Thyroid gland (tissue), 4 donors: ENCODE measurements at regions not wholly inside any gene's neighbourhood (a gene's known extent, or its start where the extent isn't known, plus 50 kb on each side); places are given as distances from the start of the nearest gene placed in this dataset.

ENCODE experiments used
- DNase-seq, 2 donors: peaks; one replicate each; pipeline ENCODE4 v3.0.0-alpha.2; 2019
- H3K27ac ChIP-seq, 3 donors: fragments of 200-600 bp; sonication (generic); 1 replicate in 2 of 3; 2 replicates in 1 of 3; pipeline ENCODE4 v1.5.1; 2016 to 2019; ENCODE audit warnings: mild to moderate bottlenecking in 1 of 3, moderate library complexity in 1 of 3
- H3K27me3 ChIP-seq: fragments of 200-600 bp; sonication (generic); one replicate; pipeline ENCODE4 v1.5.1; 2019
- H3K36me3 ChIP-seq, 2 donors: fragments of 200-600 bp; sonication (generic); one replicate each; pipeline ENCODE4 v1.5.1; 2016 to 2019
- H3K4me1 ChIP-seq, 2 donors: fragments of 200-600 bp; sonication (generic); one replicate each; pipeline ENCODE4 v1.5.1; 2017 to 2019
- H3K4me3 ChIP-seq, 3 donors: fragments of 200-600 bp; sonication (generic); replicated peaks in 1 of 3; 1 replicate in 2 of 3; 2 replicates in 1 of 3; pipeline ENCODE4 v1.5.1; 2016; ENCODE audit warnings: mild to moderate bottlenecking in 1 of 3
- H3K9me3 ChIP-seq: fragments of 200-600 bp; sonication (generic); one replicate; pipeline ENCODE4 v1.5.1; 2017
- POLR2A ChIP-seq, 2 donors: fragments of 450-650 bp; IDR thresholded peaks; one replicate each; pipeline ENCODE4 v1.6.1; 2017; ENCODE audit warnings: antibody characterized with exemption in 2 of 2, mild to moderate bottlenecking in 2 of 2, moderate library complexity in 1 of 2
- WGBS, 2 donors: methylation state at CpG; one replicate each; pipeline ENCODE4 v1.1.5; 2017; 5-methylcytosine and 5-hydroxymethylcytosine counted together
- intact Hi-C: fragments of 100-400 bp; cut with DNase I; formaldehyde crosslinking; loops from one replicate; pipeline ENCODE4 v1.15.1; 2023
- TF ChIP-seq, protein P1 (sequence below), 6 experiments: fragments of 200-600 bp in 3 of 6; fragments of 450-650 bp in 3 of 6; sonication (generic) in 3 of 6; IDR thresholded peaks; one replicate each; pipeline ENCODE4 v1.5.1; 2016 to 2019; ENCODE audit warnings: antibody characterized with exemption in 6 of 6, mild to moderate bottlenecking in 2 of 6, inconsistent platforms in 1 of 6, moderate library complexity in 1 of 6

DNA sequence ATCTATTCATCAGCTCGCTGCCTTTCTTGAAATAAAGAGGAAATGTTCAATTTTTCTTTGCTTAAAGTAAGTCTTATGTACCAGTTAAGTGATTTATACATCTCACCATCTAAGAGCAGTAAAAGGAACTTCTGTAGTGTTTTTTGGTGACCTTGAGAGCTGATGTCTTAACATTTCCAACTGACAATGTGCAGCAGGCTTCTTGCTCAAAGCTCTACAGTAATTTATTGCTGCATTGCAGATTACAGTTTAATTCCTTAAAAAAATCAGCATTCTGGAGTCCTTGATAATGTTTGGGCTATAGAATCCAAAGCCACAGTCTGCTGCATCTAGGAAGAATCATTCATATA, 61.6 kb downstream of the DIPK2A start:
- no peak for DNase-seq
- Histone ChIP-seq H3K9me3 (no peaks in the 10 kb centered on the region), H3K36me3 (no peaks in the 10 kb centered on the region), H3K4me3 (no peak overlapping the region), H3K27ac (no peak overlapping the region), H3K4me1 (peaks cover 4 to 6% of the 10 kb centered on the region in 2 donors), H3K27me3 (no peaks in the 10 kb centered on the region)
- intact Hi-C loops: no loop called here
- TF ChIP-seq, protein P1, sequence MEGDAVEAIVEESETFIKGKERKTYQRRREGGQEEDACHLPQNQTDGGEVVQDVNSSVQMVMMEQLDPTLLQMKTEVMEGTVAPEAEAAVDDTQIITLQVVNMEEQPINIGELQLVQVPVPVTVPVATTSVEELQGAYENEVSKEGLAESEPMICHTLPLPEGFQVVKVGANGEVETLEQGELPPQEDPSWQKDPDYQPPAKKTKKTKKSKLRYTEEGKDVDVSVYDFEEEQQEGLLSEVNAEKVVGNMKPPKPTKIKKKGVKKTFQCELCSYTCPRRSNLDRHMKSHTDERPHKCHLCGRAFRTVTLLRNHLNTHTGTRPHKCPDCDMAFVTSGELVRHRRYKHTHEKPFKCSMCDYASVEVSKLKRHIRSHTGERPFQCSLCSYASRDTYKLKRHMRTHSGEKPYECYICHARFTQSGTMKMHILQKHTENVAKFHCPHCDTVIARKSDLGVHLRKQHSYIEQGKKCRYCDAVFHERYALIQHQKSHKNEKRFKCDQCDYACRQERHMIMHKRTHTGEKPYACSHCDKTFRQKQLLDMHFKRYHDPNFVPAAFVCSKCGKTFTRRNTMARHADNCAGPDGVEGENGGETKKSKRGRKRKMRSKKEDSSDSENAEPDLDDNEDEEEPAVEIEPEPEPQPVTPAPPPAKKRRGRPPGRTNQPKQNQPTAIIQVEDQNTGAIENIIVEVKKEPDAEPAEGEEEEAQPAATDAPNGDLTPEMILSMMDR (IDR thresholded peaks at IDR 0.05): no peak
- no peak for TF ChIP-seq POLR2A (IDR thresholded peaks at IDR 0.05)
- 76 to 79% methylated on average over 1 of the region's 1 CpG for WGBS, 2 donors

DNA sequence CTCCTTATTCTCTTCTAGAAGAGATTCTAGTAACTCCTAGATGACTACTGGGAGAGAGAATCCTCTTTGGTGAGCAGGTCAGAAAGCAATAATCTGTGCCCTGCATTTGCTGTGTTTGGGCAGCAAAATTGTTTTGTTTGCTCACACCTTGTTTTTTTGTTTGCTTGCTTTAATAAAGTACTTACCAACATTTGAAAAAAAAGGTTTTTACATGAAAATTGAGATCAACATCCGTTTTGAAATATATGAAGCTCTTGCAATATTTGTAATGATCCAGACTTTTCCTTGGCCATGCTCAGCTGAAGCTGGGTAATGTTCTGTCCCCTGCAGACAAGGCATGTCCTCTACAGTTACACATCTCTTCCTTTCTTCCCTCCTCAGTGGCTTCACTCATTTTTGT, 62.2 kb downstream of the DIPK2A start:
- TF ChIP-seq, protein P1 (IDR thresholded peaks at IDR 0.05): no peak
- TF ChIP-seq POLR2A (IDR thresholded peaks at IDR 0.05): no peak
- H3K9me3 ChIP-seq: no peaks in the 10 kb centered on the region
- H3K36me3 ChIP-seq: no peaks in the 10 kb centered on the region
- peaks cover 4 to 6% of the 10 kb centered on the region in 2 donors for H3K4me1 ChIP-seq
- 70 to 80% methylated on average over 1 of the region's 1 CpG for WGBS, 2 donors
- DNase-seq: no peak
- intact Hi-C loops: no loop called here
- H3K27me3 ChIP-seq: no peaks in the 10 kb centered on the region
- H3K4me3 ChIP-seq: no peak overlapping the region
- no peak overlapping the region for H3K27ac ChIP-seq

DNA sequence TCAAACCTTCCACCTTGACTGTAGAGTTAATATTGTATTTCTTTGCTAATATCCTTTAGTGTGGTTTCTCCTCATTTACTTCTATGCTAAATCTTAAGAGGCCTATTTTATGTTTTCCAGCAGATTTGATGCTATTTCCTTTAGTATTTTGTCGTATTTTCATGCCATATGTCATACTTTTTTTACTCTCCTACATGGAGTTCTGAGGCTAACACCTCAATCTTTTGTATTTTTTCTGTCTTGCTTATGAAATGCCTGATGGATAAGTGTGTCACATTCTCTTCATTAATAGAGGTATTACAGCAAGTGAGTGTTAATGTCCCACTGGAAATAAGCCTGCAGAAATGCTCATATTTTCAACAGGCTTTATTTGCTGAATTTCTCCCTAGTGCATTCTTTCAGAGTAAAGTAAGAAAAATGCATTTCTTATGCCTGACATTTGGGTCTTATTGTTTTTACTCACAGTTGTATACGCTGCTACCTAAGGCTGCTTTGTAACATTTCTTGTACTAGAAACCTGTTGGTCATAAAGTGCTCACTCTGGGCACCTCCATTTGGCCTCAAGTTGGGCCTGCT, 63.2 kb downstream of the DIPK2A start:
- Histone ChIP-seq H3K36me3 (no peaks in the 10 kb centered on the region), H3K4me3 (no peak overlapping the region), H3K27ac (no peak overlapping the region), H3K9me3 (no peaks in the 10 kb centered on the region), H3K4me1 (peaks cover 4 to 6% of the 10 kb centered on the region in 2 donors), H3K27me3 (no peaks in the 10 kb centered on the region)
- no peak for DNase-seq
- 93 to 99% methylated on average over 2 of the region's 2 CpGs for WGBS, 2 donors
- TF ChIP-seq POLR2A (IDR thresholded peaks at IDR 0.05): no peak
- TF ChIP-seq, protein P1 (IDR thresholded peaks at IDR 0.05): no peak
- intact Hi-C loops: no loop called here

DNA sequence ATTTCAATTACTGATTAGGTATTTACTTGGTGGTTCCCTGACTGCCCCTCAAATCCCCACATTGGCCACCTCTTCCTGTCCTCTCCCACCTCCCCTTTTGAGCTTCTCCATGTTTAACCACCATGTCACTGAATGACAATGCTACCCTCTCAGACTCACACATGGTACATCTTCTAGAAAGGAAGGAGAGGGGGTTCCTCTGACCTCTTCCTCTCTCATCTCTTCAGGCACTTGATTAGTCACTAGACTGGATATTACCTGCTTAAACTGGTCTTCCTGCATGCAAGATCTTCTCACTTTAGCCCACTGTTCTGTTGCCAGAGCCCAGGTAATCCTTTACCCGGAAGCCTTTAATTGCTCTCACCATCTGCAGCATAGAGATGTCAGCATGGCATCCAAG, 64.9 kb downstream of the DIPK2A start:
- Histone ChIP-seq H3K4me3 (no peak overlapping the region), H3K27ac (no peak overlapping the region), H3K9me3 (no peaks in the 10 kb centered on the region), H3K27me3 (no peaks in the 10 kb centered on the region), H3K4me1 (peaks cover 4 to 6% of the 10 kb centered on the region in 2 donors), H3K36me3 (no peaks in the 10 kb centered on the region)
- no peak for DNase-seq
- intact Hi-C loops: no loop called here
- TF ChIP-seq, protein P1 (IDR thresholded peaks at IDR 0.05): no peak
- no peak for TF ChIP-seq POLR2A (IDR thresholded peaks at IDR 0.05)
- WGBS, 2 donors: 95 to 96% methylated on average over 1 of the region's 1 CpG

DNA sequence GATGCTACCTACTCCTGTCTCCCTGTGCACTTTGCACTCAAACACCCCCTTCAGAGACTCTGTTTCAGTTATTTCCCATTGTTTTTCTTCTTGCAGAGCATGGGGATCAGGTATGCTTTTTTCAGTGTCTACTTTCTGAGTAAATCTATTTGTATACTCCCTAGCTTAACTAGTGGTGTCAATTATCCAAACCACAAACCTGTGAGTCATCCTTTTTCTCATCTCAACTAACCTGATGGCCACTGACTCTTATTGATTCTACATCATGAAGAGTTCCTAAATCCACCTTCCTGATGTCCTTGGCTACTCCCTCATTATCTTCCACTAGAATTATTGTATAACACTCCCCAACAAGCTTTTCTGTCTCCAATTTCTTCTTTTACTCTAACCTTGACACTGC, 68.0 kb downstream of the DIPK2A start:
- Histone ChIP-seq H3K36me3 (no peaks in the 10 kb centered on the region), H3K4me1 (no peaks in the 10 kb centered on the region), H3K4me3 (no peak overlapping the region), H3K27ac (no peak overlapping the region), H3K9me3 (no peaks in the 10 kb centered on the region), H3K27me3 (no peaks in the 10 kb centered on the region)
- no peak for DNase-seq
- TF ChIP-seq, protein P1 (IDR thresholded peaks at IDR 0.05): no peak
- TF ChIP-seq POLR2A (IDR thresholded peaks at IDR 0.05): no peak
- intact Hi-C loops: no loop called here
